Endothelial cell of umbilical vein (primary cell): ENCODE measurements at regions not wholly inside any gene's neighbourhood (a gene's known extent, or its start where the extent isn't known, plus 50 kb on each side); places are given as distances from the start of the nearest gene placed in this dataset.
"Not testable (repeated sequence)": the region's sequence is repeated elsewhere in the genome, so short reads cannot be mapped to it uniquely, and the experiment has no call there.

Source experiments
- BruUV-seq: library from RNA; stranded (reverse); fragments of 400-500 nt; replicated peaks from 2 replicates; lab custom pipeline; 2021; lab: Mats Ljungman, UMichigan
- CTCF ChIA-PET: fragments of 300-600, 350-600 bp; sonication (Branson Sonifier 250); formaldehyde crosslinking; loops from one replicate; lab custom pipeline; 2021; ENCODE audit warnings: antibody characterized with exemption, inconsistent platforms; lab: Charles Lee
- POLR2A ChIA-PET: fragments of 300-600, 350-600 bp; sonication (Branson Sonifier 250); formaldehyde crosslinking; loops from one replicate; lab custom pipeline; 2021; ENCODE audit warnings: antibody characterized with exemption, inconsistent platforms; lab: Charles Lee
- DNase-seq: peaks from one replicate; pipeline ENCODE4 v3.0.0-alpha.2; 2011; ENCODE audit warnings: low read depth, low spot score
- FAIRE-seq: peaks from 2 replicates; lab custom pipeline; 2011; peaks lifted over from hg19 to GRCh38; lab: Jason Lieb, UNC
- H2AFZ ChIP-seq: 2 replicates; pipeline ENCODE4 v1.6.0; 2012; ENCODE audit warnings: low read depth, low read length, control low read depth, inconsistent platforms
- H3K27ac ChIP-seq: 2 replicates; pipeline ENCODE4 v1.5.1; 2011; ENCODE audit warnings: low read depth, mild to moderate bottlenecking, control low read depth, low read length, moderate library complexity; ENCODE audit not compliant: insufficient read depth
- H3K27me3 ChIP-seq, 2 experiments: 2 replicates each; pipeline versions ENCODE4 v1.6.0 to v1.6.1; 2011; ENCODE audit warnings: low read length in 2 of 2, mixed read lengths in 1 of 2; ENCODE audit not compliant: control insufficient read depth in 2 of 2, insufficient read depth in 2 of 2
- H3K36me3 ChIP-seq, 2 experiments: 2 replicates in 1 of 2; 3 replicates in 1 of 2; pipeline ENCODE4 v1.5.1; 2011; ENCODE audit warnings: low read length in 2 of 2, mild to moderate bottlenecking in 1 of 2, moderate library complexity in 1 of 2; ENCODE audit not compliant: control insufficient read depth in 2 of 2, insufficient read depth in 2 of 2; ENCODE audit errors: extremely low read depth in 1 of 2
- H3K4me1 ChIP-seq: 3 replicates; pipeline ENCODE4 v1.5.1; 2011; ENCODE audit warnings: mild to moderate bottlenecking, low read length; ENCODE audit not compliant: control insufficient read depth, insufficient read depth; ENCODE audit errors: extremely low read depth
- H3K4me2 ChIP-seq: 2 replicates; pipeline ENCODE4 v1.6.1; 2011; ENCODE audit warnings: low read length, control low read depth, mixed read lengths; ENCODE audit not compliant: insufficient read depth
- H3K4me3 ChIP-seq, 3 experiments: fragments of 200-600 bp in 1 of 3; sonication (generic), shearing (Covaris generic) in 1 of 3; replicated peaks in 1 of 3; 2 replicates each; pipeline ENCODE4 v1.5.1; 2011 to 2016; ENCODE audit warnings: control low read depth in 3 of 3, low read length in 3 of 3, mild to moderate bottlenecking in 2 of 3, inconsistent platforms in 1 of 3, low read depth in 1 of 3, moderate library complexity in 1 of 3; ENCODE audit not compliant: insufficient read depth in 1 of 3
- H3K79me2 ChIP-seq: 2 replicates; pipeline ENCODE4 v1.6.0; 2012; ENCODE audit warnings: low read length, inconsistent platforms; ENCODE audit not compliant: control insufficient read depth, insufficient read depth
- H3K9ac ChIP-seq: replicated peaks from 2 replicates; pipeline ENCODE3; 2011; ENCODE audit warnings: low read length, control low read depth; ENCODE audit not compliant: insufficient read depth; ENCODE audit errors: extremely low read depth
- H3K9me1 ChIP-seq: replicated peaks from 3 replicates; pipeline ENCODE4 v1.6.0; 2011; ENCODE audit warnings: mild to moderate bottlenecking, low read length; ENCODE audit not compliant: control insufficient read depth, insufficient read depth; ENCODE audit errors: extremely low read depth
- H3K9me3 ChIP-seq: replicated peaks from 2 replicates; pipeline ENCODE4 v1.5.1; 2012; ENCODE audit warnings: low read length, inconsistent platforms; ENCODE audit not compliant: control insufficient read depth, insufficient read depth
- H4K20me1 ChIP-seq: replicated peaks from 2 replicates; pipeline ENCODE3; 2011; ENCODE audit warnings: mild to moderate bottlenecking, low read length; ENCODE audit not compliant: control insufficient read depth, insufficient read depth; ENCODE audit errors: extremely low read depth
- EZH2 ChIP-seq: IDR thresholded peaks from 2 replicates; pipeline ENCODE4 v1.6.1; 2012; ENCODE audit warnings: borderline replicate concordance, low read depth, mild to moderate bottlenecking, moderate library complexity, low read length, inconsistent platforms; ENCODE audit not compliant: severe bottlenecking
- FOS ChIP-seq: IDR thresholded peaks from 2 replicates; pipeline ENCODE4 v1.6.1; 2011; ENCODE audit warnings: mild to moderate bottlenecking, low read length, moderate library complexity, borderline replicate concordance; ENCODE audit not compliant: insufficient read depth
- GATA2 ChIP-seq: IDR thresholded peaks from 2 replicates; pipeline ENCODE4 v1.7.0; 2011; ENCODE audit warnings: low read depth, mild to moderate bottlenecking, moderate library complexity, mixed read lengths, low read length; ENCODE audit not compliant: insufficient read length, insufficient read depth
- JUN ChIP-seq: IDR thresholded peaks from 2 replicates; pipeline ENCODE4 v1.6.1; 2011; ENCODE audit warnings: borderline replicate concordance, low read depth; ENCODE audit not compliant: insufficient read length, insufficient read depth
- MYC ChIP-seq: IDR thresholded peaks from one replicate; pipeline ENCODE4 v1.6.1; 2011; ENCODE audit warnings: mild to moderate bottlenecking, low read depth, low read length
- POLR2A ChIP-seq: IDR thresholded peaks from 2 replicates; pipeline ENCODE4 v1.6.1; 2012; ENCODE audit warnings: low read depth, mild to moderate bottlenecking, control low read depth, low read length
- POLR2AphosphoS5 ChIP-seq: IDR thresholded peaks from 2 replicates; pipeline ENCODE4 v1.6.1; 2012; ENCODE audit warnings: low read depth, mild to moderate bottlenecking, control low read depth, low read length, moderate library complexity; ENCODE audit not compliant: insufficient read depth
- dilution Hi-C: fragments of 300-500 bp; cut with MboI; formaldehyde crosslinking; loops from one replicate; pipeline ENCODE4 v1.15.0; 2019; ENCODE audit warnings: low sequenced_read_pairs; ENCODE audit not compliant: extremely low pct_ligation_motif_present
- intact Hi-C: fragments of 100-400 bp; cut with micrococcal nuclease; formaldehyde crosslinking; loops from one replicate; pipeline ENCODE4 v1.10.0; 2022
- TF ChIP-seq, protein P1 (sequence below), 2 donors: IDR thresholded peaks; 1 replicate in 1 of 2; 2 replicates in 1 of 2; pipeline ENCODE4 v1.5.1; 2011; ENCODE audit warnings: low read length in 2 of 2, mild to moderate bottlenecking in 2 of 2, moderate library complexity in 2 of 2, control low read depth in 1 of 2, inconsistent platforms in 1 of 2, low read depth in 1 of 2; ENCODE audit not compliant: insufficient read depth in 1 of 2; ENCODE audit errors: extremely low read depth in 1 of 2
- TF ChIP-seq, protein P2 (sequence below): IDR thresholded peaks from 2 replicates; pipeline ENCODE4 v1.6.1; 2011; ENCODE audit not compliant: insufficient read depth, insufficient read length

DNA sequence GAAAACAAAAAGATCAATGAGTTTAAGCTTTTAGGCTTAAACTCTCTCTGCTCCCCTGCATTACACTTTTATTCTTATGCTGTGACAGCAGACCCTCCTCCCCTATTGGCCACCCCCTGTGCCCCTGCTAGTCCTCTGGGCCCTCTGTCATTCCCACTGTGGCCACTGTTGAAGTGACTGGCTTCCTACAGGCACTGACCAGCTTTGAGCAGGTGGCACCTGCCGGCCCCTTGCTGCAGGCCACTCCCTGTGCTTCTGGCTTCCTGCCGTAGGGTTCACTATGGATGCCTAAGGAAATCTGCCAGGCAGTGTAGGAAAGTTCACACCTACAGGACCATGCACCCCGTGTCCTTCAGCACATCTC is 156.5 kb upstream of the L3MBTL4 start:
- BruUV-seq = no TSS peak
- Histone ChIP-seq H3K4me1 (no peaks in the 10 kb centered on the region), H3K4me2 (no peak overlapping the region), H3K27ac (no peak overlapping the region), H3K9ac (no peak overlapping the region), H3K9me3 (no peaks in the 10 kb centered on the region), H3K9me1 (no peaks in the 10 kb centered on the region), H3K79me2 (no peaks in the 10 kb centered on the region), H2AFZ (no peak overlapping the region), H3K36me3 (no peaks in the 10 kb centered on the region), H3K27me3 (no peaks in the 10 kb centered on the region), H3K4me3 (no peak overlapping the region), H4K20me1 (no peaks in the 10 kb centered on the region)
- POLR2A ChIA-PET = no interaction called here
- dilution Hi-C loops = no loop called here
- FAIRE-seq = no peak
- TF ChIP-seq GATA2 = no peak
- TF ChIP-seq, protein P1, sequence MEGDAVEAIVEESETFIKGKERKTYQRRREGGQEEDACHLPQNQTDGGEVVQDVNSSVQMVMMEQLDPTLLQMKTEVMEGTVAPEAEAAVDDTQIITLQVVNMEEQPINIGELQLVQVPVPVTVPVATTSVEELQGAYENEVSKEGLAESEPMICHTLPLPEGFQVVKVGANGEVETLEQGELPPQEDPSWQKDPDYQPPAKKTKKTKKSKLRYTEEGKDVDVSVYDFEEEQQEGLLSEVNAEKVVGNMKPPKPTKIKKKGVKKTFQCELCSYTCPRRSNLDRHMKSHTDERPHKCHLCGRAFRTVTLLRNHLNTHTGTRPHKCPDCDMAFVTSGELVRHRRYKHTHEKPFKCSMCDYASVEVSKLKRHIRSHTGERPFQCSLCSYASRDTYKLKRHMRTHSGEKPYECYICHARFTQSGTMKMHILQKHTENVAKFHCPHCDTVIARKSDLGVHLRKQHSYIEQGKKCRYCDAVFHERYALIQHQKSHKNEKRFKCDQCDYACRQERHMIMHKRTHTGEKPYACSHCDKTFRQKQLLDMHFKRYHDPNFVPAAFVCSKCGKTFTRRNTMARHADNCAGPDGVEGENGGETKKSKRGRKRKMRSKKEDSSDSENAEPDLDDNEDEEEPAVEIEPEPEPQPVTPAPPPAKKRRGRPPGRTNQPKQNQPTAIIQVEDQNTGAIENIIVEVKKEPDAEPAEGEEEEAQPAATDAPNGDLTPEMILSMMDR (IDR thresholded peaks at IDR 0.05; ENCODE audit: extremely low read depth in 1 of 2, insufficient read depth in 1 of 2, low read depth in 1 of 2, low read length in 2 of 2) = no peak
- TF ChIP-seq, protein P2, sequence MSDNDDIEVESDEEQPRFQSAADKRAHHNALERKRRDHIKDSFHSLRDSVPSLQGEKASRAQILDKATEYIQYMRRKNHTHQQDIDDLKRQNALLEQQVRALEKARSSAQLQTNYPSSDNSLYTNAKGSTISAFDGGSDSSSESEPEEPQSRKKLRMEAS = no peak
- TF ChIP-seq EZH2 = no peak
- TF ChIP-seq POLR2AphosphoS5 = no peak
- no peak for TF ChIP-seq POLR2A
- no peak for TF ChIP-seq JUN
- no peak for TF ChIP-seq MYC
- no peak for TF ChIP-seq FOS
- DNase-seq = no peak
- intact Hi-C loops = no loop called here
- CTCF ChIA-PET = no interaction called here

DNA sequence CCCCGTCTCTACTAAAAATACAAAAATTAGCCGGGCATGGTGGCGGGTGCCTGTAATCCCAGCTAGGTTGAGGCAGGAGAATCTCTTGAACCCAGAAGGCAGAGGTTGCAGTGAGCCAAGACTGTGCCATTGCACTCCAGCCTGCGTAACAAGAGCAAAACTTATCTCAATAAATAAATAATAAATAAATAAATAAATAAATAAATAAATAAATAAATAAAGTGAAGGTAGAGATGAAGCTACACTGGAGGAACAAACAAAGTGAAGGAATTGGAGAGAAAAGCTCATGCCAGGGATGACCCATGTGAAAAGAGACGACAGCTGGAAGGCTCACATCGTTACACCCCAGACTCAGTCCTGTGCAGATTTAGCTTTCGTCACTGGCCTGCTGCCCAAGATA is 157.3 kb upstream of the ARHGAP28 start:
- H3K4me1 ChIP-seq, CTCF ChIA-PET, H3K4me2 ChIP-seq, H2AFZ ChIP-seq, intact Hi-C loops, H3K79me2 ChIP-seq, H3K4me3 ChIP-seq, H4K20me1 ChIP-seq, H3K9ac ChIP-seq, H3K9me3 ChIP-seq, H3K27me3 ChIP-seq, BruUV-seq, H3K27ac ChIP-seq, POLR2A ChIA-PET, H3K36me3 ChIP-seq, H3K9me1 ChIP-seq, DNase-seq, dilution Hi-C loops, FAIRE-seq: not testable (repeated sequence)
